ENCODE measurements at regions not wholly inside any gene's neighbourhood (a gene's known extent, or its start where the extent isn't known, plus 50 kb on each side); places are given as distances from the start of the nearest gene placed in this dataset.

DNA sequence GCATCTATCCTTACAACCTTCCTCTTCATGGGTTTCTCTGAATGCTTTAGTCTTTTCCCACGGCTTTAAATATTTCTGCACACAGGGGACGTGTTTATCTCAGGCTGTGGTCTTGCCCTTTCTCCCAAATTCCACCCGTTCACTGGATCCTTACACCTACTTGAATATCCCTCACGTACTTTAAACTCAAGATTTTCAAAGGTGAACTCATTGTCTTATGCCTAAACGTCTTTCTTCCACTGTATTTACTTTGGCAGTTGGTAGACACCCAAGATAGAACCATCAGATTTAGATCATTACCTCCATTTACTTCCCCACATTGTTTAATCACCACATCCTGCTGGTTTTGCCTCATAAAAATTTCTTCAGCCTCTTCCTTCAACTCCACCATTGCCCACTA, 269.2 kb downstream of the CBLL2 start:
- intact Hi-C loops (cut with DNase I): no loop called here
- Histone ChIP-seq H3K4me3 (no peak overlapping the region), H3K9me3 (no peaks in the 10 kb centered on the region), H3K27ac (no peak overlapping the region), H3K4me1 (no peaks in the 10 kb centered on the region), H3K36me3 (no peaks in the 10 kb centered on the region), H3K27me3 (no peaks in the 10 kb centered on the region)
- no peak for DNase-seq
- 66 to 72% methylated on average over 5 of the region's 5 CpGs for WGBS, 2 donors
- TF ChIP-seq, protein P1, sequence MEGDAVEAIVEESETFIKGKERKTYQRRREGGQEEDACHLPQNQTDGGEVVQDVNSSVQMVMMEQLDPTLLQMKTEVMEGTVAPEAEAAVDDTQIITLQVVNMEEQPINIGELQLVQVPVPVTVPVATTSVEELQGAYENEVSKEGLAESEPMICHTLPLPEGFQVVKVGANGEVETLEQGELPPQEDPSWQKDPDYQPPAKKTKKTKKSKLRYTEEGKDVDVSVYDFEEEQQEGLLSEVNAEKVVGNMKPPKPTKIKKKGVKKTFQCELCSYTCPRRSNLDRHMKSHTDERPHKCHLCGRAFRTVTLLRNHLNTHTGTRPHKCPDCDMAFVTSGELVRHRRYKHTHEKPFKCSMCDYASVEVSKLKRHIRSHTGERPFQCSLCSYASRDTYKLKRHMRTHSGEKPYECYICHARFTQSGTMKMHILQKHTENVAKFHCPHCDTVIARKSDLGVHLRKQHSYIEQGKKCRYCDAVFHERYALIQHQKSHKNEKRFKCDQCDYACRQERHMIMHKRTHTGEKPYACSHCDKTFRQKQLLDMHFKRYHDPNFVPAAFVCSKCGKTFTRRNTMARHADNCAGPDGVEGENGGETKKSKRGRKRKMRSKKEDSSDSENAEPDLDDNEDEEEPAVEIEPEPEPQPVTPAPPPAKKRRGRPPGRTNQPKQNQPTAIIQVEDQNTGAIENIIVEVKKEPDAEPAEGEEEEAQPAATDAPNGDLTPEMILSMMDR (IDR thresholded peaks at IDR 0.05): no peak
- TF ChIP-seq EP300 (IDR thresholded peaks at IDR 0.05): no peak

DNA sequence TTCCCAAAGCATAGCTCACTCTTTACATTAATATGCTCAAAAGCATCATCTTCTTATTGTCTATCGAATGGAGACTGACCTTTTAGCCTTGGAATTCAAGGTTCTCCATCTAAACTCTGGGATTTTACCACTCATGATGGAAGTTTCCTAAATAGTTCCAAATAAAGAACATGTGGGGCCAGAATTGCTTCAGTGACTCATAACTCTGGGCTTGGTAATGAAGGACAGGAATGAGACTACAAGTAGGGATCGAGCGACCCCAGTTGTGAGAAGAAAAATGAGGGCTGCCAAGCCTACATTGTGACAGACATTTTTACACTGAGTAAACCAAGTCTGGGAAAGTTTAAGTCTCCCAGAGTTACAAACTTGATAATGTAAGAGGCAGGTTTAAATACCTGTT, 269.9 kb downstream of the CBLL2 start:
- 87 to 93% methylated on average over 3 of the region's 3 CpGs for WGBS, 2 donors
- no peak for DNase-seq
- Histone ChIP-seq H3K4me1 (no peaks in the 10 kb centered on the region), H3K27me3 (no peaks in the 10 kb centered on the region), H3K9me3 (no peaks in the 10 kb centered on the region), H3K27ac (no peak overlapping the region), H3K4me3 (no peak overlapping the region), H3K36me3 (no peaks in the 10 kb centered on the region)
- intact Hi-C loops (cut with DNase I): no loop called here
- no peak for TF ChIP-seq POLR2AphosphoS5 (IDR thresholded peaks at IDR 0.05)

DNA sequence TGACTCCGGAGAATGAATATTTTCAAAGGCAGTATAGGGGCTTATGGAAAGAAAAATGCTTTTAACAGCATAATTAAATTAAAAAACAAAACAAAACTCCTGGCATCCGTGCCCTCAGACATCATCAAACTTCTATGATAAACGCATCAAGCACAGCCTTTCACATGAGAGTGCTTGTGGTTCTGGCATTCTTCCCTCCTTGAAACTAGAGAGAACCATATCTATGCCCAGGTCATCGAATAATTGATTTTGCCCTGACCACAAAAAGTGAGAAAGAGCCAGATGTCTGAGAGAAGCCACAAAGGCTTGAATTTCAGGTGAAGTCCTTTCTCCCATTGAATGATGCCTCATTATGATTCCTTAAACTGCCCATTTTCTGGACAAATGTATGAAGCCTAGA, 286.8 kb downstream of the CBLL2 start:
- no peaks in the 10 kb centered on the region for H3K36me3 ChIP-seq
- intact Hi-C loops (cut with DNase I): no loop called here
- no peak overlapping the region for H3K27ac ChIP-seq
- H3K27me3 ChIP-seq: no peaks in the 10 kb centered on the region
- no peak overlapping the region for H3K4me3 ChIP-seq
- TF ChIP-seq POLR2A (IDR thresholded peaks at IDR 0.05): no peak
- TF ChIP-seq EP300 (IDR thresholded peaks at IDR 0.05): no peak
- TF ChIP-seq, protein P1 (IDR thresholded peaks at IDR 0.05): no peak
- no peak for TF ChIP-seq POLR2AphosphoS5 (IDR thresholded peaks at IDR 0.05)
- 81 to 82% methylated on average over 4 of the region's 4 CpGs for WGBS, 2 donors
- H3K4me1 ChIP-seq: no peaks in the 10 kb centered on the region
- DNase-seq: no peak
- no peaks in the 10 kb centered on the region for H3K9me3 ChIP-seq

DNA sequence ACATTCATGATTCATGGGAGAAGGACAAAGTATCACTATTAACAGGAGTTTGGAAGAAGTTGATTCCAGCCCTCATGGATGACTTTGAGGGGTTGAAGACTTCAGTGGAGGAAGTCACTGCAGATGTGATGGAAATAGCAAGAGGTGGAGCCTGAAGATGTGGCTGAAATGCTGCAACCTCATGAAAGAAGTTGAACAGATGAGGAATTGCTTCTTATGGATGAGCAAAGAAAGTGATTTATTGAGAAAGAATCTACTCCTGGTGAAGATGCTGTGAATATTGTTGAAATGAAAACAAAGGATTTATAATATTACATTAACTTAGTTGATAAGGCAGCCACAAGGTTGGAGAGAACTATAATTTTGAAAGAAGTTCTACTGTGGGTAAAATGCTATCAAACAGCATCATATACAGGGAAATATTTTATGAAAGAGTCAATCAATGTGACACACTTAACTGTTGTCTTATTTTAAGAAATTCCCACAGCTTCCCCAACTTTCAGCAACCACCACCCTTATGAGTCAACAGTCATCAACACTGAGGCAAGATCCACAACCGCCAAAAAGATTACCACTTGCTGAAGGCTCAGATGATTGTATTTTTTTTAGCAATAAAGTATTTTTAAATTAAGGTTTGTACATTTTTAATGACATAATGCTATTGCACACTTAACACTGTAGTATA, 302.6 kb downstream of the CBLL2 start:
- no peak for DNase-seq
- H3K36me3 ChIP-seq: no peaks in the 10 kb centered on the region
- H3K9me3 ChIP-seq: no peaks in the 10 kb centered on the region
- H3K4me3 ChIP-seq: no peak overlapping the region
- H3K4me1 ChIP-seq: no peaks in the 10 kb centered on the region
- no peaks in the 10 kb centered on the region for H3K27me3 ChIP-seq
- 89 to 95% methylated on average over 1 of the region's 1 CpG for WGBS, 2 donors
- H3K27ac ChIP-seq: no peak overlapping the region
- no peak for TF ChIP-seq EP300 (IDR thresholded peaks at IDR 0.05)
- no peak for TF ChIP-seq POLR2A (IDR thresholded peaks at IDR 0.05)
- TF ChIP-seq, protein P1 (IDR thresholded peaks at IDR 0.05): no peak
- no peak for TF ChIP-seq POLR2AphosphoS5 (IDR thresholded peaks at IDR 0.05)
- intact Hi-C loops (cut with DNase I): no loop called here

DNA sequence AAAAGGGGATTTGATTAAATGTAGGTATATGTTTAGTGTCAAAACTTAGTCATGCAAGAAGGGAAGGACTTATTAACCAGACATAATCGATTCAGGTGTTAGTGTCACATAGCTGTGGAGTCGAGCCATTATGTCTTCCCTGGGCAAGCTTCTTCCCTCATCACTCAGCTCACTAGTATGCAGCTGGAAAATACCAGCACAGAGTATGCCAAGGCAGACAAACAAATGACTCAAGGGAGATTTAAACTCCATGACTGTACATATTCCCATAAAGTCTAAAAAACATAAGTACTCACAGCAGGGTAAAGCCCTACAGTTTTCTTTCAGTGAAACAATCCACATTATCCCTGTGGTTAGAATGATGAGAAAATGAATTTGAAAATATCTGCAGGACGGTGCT, 304.5 kb downstream of the CBLL2 start:
- Histone ChIP-seq H3K4me3 (no peak overlapping the region), H3K27ac (peak overlapping the region in 2 of 4 donors; percentile 14 to 50), H3K9me3 (no peaks in the 10 kb centered on the region), H3K4me1 (no peaks in the 10 kb centered on the region), H3K36me3 (no peaks in the 10 kb centered on the region), H3K27me3 (no peaks in the 10 kb centered on the region)
- TF ChIP-seq POLR2AphosphoS5 (IDR thresholded peaks at IDR 0.05) (no peak), POLR2A (IDR thresholded peaks at IDR 0.05) (no peak), EP300 (IDR thresholded peaks at IDR 0.05) (no peak)
- TF ChIP-seq, protein P1 (IDR thresholded peaks at IDR 0.05): no peak
- DNase-seq: no peak
- 75 to 86% methylated on average over 3 of the region's 3 CpGs for WGBS, 2 donors
- intact Hi-C loops (cut with DNase I): no loop called here

Data from sigmoid colon (tissue), 6 donors.